ENCODE measurements at regions not wholly inside any gene's neighbourhood (a gene's known extent, or its start where the extent isn't known, plus 50 kb on each side); places are given as distances from the start of the nearest gene placed in this dataset.

- intact Hi-C loops (cut with DNase I; ENCODE audit: low total_unique reads): no loop called here
- no peak overlapping the region for H3K27ac ChIP-seq
- no peak for DNase-seq (ENCODE audit: low spot score in 2 of 2)
- no peak for TF ChIP-seq POLR2AphosphoS5 (IDR thresholded peaks at IDR 0.05)
- no peak for TF ChIP-seq POLR2A (IDR thresholded peaks at IDR 0.05)
- H3K36me3 ChIP-seq: no peaks in the 10 kb centered on the region
- no peaks in the 10 kb centered on the region for H3K27me3 ChIP-seq
- H3K4me3 ChIP-seq: no peak overlapping the region
- no peaks in the 10 kb centered on the region for H3K4me1 ChIP-seq
- no peaks in the 10 kb centered on the region for H3K9me3 ChIP-seq
Observed at GRCh38 chr11:11675671-11676181, 53.9 kb upstream of the GALNT18 start.

DNA sequence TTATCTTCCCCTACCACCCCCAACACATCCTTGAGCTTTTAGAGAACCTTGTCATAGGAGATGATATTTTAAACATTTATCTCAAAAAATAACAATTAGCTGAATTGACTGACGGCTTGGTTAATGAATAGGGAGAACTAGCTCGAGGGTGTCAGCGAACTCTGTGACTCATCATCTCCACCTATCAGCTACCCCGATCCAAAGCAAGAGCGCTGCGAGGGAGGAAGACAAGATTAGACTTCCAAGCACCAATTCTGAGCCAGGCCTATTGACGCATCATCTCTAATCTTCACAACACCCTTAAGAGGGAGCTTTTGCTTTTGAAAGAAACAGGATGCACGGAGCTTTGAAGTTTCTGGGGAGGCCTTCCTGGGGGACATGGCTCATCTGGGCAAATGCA, 51.0 kb upstream of the GALNT18 start:
- no peaks in the 10 kb centered on the region for H3K36me3 ChIP-seq
- no peaks in the 10 kb centered on the region for H3K4me1 ChIP-seq
- intact Hi-C loops (cut with DNase I; ENCODE audit: low total_unique reads): no loop called here
- no peak overlapping the region for H3K27ac ChIP-seq
- no peak for DNase-seq (ENCODE audit: low spot score in 2 of 2)
- TF ChIP-seq CTCF (IDR thresholded peaks at IDR 0.05) (no peak), POLR2AphosphoS5 (IDR thresholded peaks at IDR 0.05) (no peak), POLR2A (IDR thresholded peaks at IDR 0.05) (no peak)
- H3K27me3 ChIP-seq: no peaks in the 10 kb centered on the region
- H3K9me3 ChIP-seq: no peaks in the 10 kb centered on the region
- H3K4me3 ChIP-seq: no peak overlapping the region

DNA sequence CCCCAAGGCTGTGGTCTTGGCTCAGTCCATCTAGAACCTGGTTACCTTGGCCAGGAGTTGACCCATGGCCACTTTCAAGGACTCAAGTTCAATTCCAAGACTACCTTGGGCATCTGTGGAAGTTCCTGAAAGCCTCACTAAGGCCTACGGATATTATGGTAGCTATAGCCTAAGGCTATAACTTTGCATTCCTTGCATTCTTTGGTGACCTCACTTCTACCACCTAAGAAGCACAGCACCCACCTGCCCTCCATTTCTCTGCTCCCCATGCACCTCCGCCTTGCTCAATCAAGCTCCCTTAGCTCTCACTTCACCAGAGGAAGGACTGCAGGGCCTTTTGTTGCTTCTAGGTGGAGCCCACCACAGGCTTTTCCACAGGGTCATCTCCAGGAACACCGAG, 50.3 kb upstream of the GALNT18 start:
- no peak for DNase-seq (ENCODE audit: low spot score in 2 of 2)
- intact Hi-C loops (cut with DNase I; ENCODE audit: low total_unique reads): no loop called here
- H3K27me3 ChIP-seq: no peaks in the 10 kb centered on the region

More for the DNA sequence above, 50.3 kb upstream of the GALNT18 start:
- peaks cover 0 to 2% of the 10 kb centered on the region in 2 donors for H3K9me3 ChIP-seq
- no peak overlapping the region for H3K4me3 ChIP-seq
- no peaks in the 10 kb centered on the region for H3K36me3 ChIP-seq
- H3K4me1 ChIP-seq: no peaks in the 10 kb centered on the region
- H3K27ac ChIP-seq: no peak overlapping the region
- TF ChIP-seq POLR2AphosphoS5 (IDR thresholded peaks at IDR 0.05) (no peak), CTCF (IDR thresholded peaks at IDR 0.05) (no peak)

Data from breast epithelium (tissue), 4 donors.